ENCODE measurements at regions not wholly inside any gene's neighbourhood (a gene's known extent, or its start where the extent isn't known, plus 50 kb on each side); places are given as distances from the start of the nearest gene placed in this dataset.
A peak's percentile ranks its signal among the peaks of the same experiment; 100 is the strongest.

DNA sequence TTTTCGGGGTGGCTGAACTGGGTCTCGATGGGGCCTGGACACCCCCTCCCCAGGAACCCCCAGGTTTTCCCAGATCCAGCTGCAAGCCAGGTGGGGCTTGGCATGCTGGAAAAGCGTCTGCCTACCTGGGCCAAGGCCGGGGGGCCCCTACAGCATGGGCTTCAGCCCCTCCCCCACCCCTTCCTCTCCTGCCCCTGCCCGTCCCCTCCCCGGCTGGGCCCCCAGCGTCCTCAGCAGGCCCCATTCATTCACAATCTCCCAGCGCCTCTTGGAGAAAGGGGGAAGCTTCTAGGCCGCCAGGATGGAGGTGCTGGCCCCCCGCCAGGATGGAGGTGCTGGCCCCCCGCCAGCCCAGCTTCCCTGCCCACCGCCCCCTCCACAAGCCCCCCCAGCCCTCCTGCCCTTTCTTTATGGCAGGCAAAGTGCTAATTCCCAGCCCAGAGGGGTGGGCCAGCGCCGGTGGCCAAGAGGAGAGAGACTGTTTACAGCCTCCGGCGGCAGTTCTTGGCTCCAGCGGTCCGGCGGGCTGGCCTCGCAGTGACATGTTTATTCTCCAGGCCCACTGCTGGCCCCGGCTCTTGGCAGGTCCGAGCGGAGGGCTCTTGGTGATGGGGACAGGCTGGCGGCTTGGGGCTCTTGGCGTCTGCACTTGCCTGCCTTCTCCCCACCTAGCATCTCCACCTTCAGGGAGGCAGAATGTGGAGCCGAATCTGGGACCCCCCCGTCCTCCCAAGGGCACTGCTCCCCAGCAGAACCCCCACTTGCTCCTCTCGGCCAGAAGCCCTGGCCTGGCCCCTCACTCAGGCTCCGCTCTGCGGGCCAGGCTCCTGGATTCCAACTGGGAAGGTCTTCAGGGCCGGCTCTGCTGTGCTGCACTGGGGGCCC lies 94.4 kb upstream of the CIBAR2 start:
- Histone ChIP-seq H2BK15ac (ENCODE audit: low read depth, low read length) (no peak overlapping the region), H4K91ac (ENCODE audit: insufficient read length, low read depth, low read length) (no peak overlapping the region), H3K4me1 (ENCODE audit: insufficient read depth, low read length) (no peaks in the 10 kb centered on the region), H3K9ac (ENCODE audit: extremely low read depth, insufficient read length, low read length) (no peak overlapping the region), H3K56ac (ENCODE audit: insufficient read length, low read depth, low read length) (no peak overlapping the region), H3K23me2 (ENCODE audit: insufficient read length, low read depth, low read length, poor library complexity, severe bottlenecking) (peaks cover 3% of the 10 kb centered on the region), H2BK12ac (ENCODE audit: insufficient read length, low read depth, low read length) (no peak overlapping the region), H4K20me1 (ENCODE audit: control insufficient read depth, insufficient read depth, insufficient read length) (no peaks in the 10 kb centered on the region), H3K79me2 (ENCODE audit: insufficient read depth, low read length) (no peaks in the 10 kb centered on the region; the same call in 1 of the 2 replicates), H3K23ac (ENCODE audit: insufficient read length, low read depth, low read length) (no peak overlapping the region), H3K14ac (ENCODE audit: insufficient read depth, low read length) (peak overlapping the region; percentile 53), H3K27me3 (ENCODE audit: insufficient read depth, low read length) (no peaks in the 10 kb centered on the region), H3K4ac (ENCODE audit: low read depth, low read length) (no peak overlapping the region), H3K9me3 (ENCODE audit: control insufficient read depth, low read depth, low read length) (no peaks in the 10 kb centered on the region), H3T11ph (ENCODE audit: low read length) (no peak overlapping the region), H2BK20ac (ENCODE audit: low read depth, low read length, poor library complexity, severe bottlenecking) (no peak overlapping the region), H2AK5ac (ENCODE audit: insufficient read length, low read length) (no peak overlapping the region), H4K8ac (replicated peaks; ENCODE audit: insufficient read length, low read depth, low read length) (no peak overlapping the region), H2BK5ac (ENCODE audit: insufficient read length, low read length) (no peak overlapping the region), H3K4me2 (ENCODE audit: insufficient read depth, insufficient read length, low read length) (no peak overlapping the region), H2AFZ (ENCODE audit: low read length) (no peak overlapping the region), H3K27ac (ENCODE audit: insufficient read length, low read depth, low read length) (no peak overlapping the region), H3K18ac (ENCODE audit: insufficient read length, low read depth, low read length) (no peak overlapping the region), H4K5ac (ENCODE audit: insufficient read length, low read depth, low read length) (no peak overlapping the region), H2BK120ac (ENCODE audit: low read depth, low read length, poor library complexity, severe bottlenecking) (no peak overlapping the region), H3K79me1 (ENCODE audit: insufficient read depth, low read depth, low read length, poor library complexity, severe bottlenecking) (no peaks in the 10 kb centered on the region)
- WGBS (ENCODE audit: extremely low coverage, insufficient read length, low lambda C conversion rate) = no CpG with 5 or more reads among the region's 31 CpGs
- Mint-ChIP-seq H3K4me1 (peaks cover 37 to 55% of the 10 kb centered on the region in 2 experiments), H3K9me3 (no peaks in the 10 kb centered on the region), H3K36me3 (ENCODE audit: insufficient read depth in 1 of 3, low read depth in 3 of 3) (0 out of 7 replicates have a peak, but pooled peaks cover 0 to 4% (median 0%) of the 10 kb centered on the region in 3 experiments), H3K4me3 (no peak overlapping the region; a peak in 1 of 5 replicates), H3K27ac (peak overlapping the region in 1 of 3 experiments; percentile 88; a peak in 1 of 7 replicates), H3K27me3 (ENCODE audit: low read depth) (no peaks in the 10 kb centered on the region)
- TF ChIP-seq, protein P1, sequence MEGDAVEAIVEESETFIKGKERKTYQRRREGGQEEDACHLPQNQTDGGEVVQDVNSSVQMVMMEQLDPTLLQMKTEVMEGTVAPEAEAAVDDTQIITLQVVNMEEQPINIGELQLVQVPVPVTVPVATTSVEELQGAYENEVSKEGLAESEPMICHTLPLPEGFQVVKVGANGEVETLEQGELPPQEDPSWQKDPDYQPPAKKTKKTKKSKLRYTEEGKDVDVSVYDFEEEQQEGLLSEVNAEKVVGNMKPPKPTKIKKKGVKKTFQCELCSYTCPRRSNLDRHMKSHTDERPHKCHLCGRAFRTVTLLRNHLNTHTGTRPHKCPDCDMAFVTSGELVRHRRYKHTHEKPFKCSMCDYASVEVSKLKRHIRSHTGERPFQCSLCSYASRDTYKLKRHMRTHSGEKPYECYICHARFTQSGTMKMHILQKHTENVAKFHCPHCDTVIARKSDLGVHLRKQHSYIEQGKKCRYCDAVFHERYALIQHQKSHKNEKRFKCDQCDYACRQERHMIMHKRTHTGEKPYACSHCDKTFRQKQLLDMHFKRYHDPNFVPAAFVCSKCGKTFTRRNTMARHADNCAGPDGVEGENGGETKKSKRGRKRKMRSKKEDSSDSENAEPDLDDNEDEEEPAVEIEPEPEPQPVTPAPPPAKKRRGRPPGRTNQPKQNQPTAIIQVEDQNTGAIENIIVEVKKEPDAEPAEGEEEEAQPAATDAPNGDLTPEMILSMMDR (conservative IDR thresholded peaks at IDR 0.05) = no peak
- no peak for DNase-seq

All from H9 (cell line).